ENCODE measurements at regions not wholly inside any gene's neighbourhood (a gene's known extent, or its start where the extent isn't known, plus 50 kb on each side); places are given as distances from the start of the nearest gene placed in this dataset.

GRCh38 chr7:123367484-123368122 lies 166.8 kb downstream of the IQUB start:
- TF ChIP-seq CTCF (conservative IDR thresholded peaks at IDR 0.05; ENCODE audit: low read depth, low read length) (peak; percentile 39), POLR2A (IDR thresholded peaks at IDR 0.05; ENCODE audit: low read depth, low read length) (no peak), RAD21 (IDR thresholded peaks at IDR 0.05; ENCODE audit: low read length) (peak; percentile 13; the same call in 1 of the 2 replicates), RFX5 (IDR thresholded peaks at IDR 0.05; ENCODE audit: low read depth, low read length) (no peak), BHLHE40 (IDR thresholded peaks at IDR 0.05; ENCODE audit: low read depth, low read length) (no peak), MXI1 (IDR thresholded peaks at IDR 0.05; ENCODE audit: borderline replicate concordance, low read depth, low read length) (no peak), RCOR1 (IDR thresholded peaks at IDR 0.05; ENCODE audit: insufficient replicate concordance, low read length) (no peak), MAFK (IDR thresholded peaks at IDR 0.05; ENCODE audit: low read depth, low read length) (no peak), USF2 (IDR thresholded peaks at IDR 0.05; ENCODE audit: low read depth, low read length) (no peak), CHD1 (IDR thresholded peaks at IDR 0.05; ENCODE audit: low read depth, low read length) (no peak), NFE2L2 (IDR thresholded peaks at IDR 0.05; ENCODE audit: low read depth, low read length) (no peak), SMC3 (IDR thresholded peaks at IDR 0.05; ENCODE audit: low read depth, low read length) (no peak), MAZ (IDR thresholded peaks at IDR 0.05; ENCODE audit: borderline replicate concordance, low read depth, low read length) (no peak), CEBPB (IDR thresholded peaks at IDR 0.05; ENCODE audit: low read depth, low read length) (no peak)
